Smooth muscle cell (in vitro differentiated cells): ENCODE measurements at regions not wholly inside any gene's neighbourhood (a gene's known extent, or its start where the extent isn't known, plus 50 kb on each side); places are given as distances from the start of the nearest gene placed in this dataset.
"Not testable (repeated sequence)": the region's sequence is repeated elsewhere in the genome, so short reads cannot be mapped to it uniquely, and the experiment has no call there.

Experiments used
- DNase-seq: peaks from one replicate; lab custom pipeline; 2025; ENCODE audit not compliant: unreplicated experiment; lab: John Stamatoyannopoulos, UW
- H2AFZ ChIP-seq: fragments of 200-600 bp; sonication (generic); 2 replicates; pipeline ENCODE4 v1.6.0; 2016; ENCODE audit warnings: antibody characterized with exemption, low read depth, mild to moderate bottlenecking
- H3F3A ChIP-seq: fragments of 200-600 bp; sonication (generic); 2 replicates; pipeline ENCODE4 v1.6.0; 2017; ENCODE audit warnings: antibody characterized with exemption, low read depth
- H3K27ac ChIP-seq: fragments of 200-600 bp; sonication (generic); 2 replicates; pipeline ENCODE4 v1.5.1; 2016; ENCODE audit warnings: low read depth, mild to moderate bottlenecking
- H3K27me3 ChIP-seq: fragments of 200-600 bp; sonication (generic); 2 replicates; pipeline ENCODE4 v1.6.1; 2016; ENCODE audit warnings: low read depth, mild to moderate bottlenecking
- H3K36me3 ChIP-seq: fragments of 200-600 bp; sonication (generic); 2 replicates; pipeline ENCODE4 v1.5.1; 2016; ENCODE audit warnings: low read depth
- H3K4me1 ChIP-seq: fragments of 200-600 bp; sonication (generic); 2 replicates; pipeline ENCODE4 v1.5.1; 2016; ENCODE audit warnings: low read depth
- H3K4me2 ChIP-seq: fragments of 200-600 bp; sonication (generic); 2 replicates; pipeline ENCODE4 v1.6.0; 2016; ENCODE audit warnings: mild to moderate bottlenecking
- H3K4me3 ChIP-seq: fragments of 200-600 bp; sonication (generic); 2 replicates; pipeline ENCODE4 v1.5.1; 2016; ENCODE audit warnings: mild to moderate bottlenecking
- H3K79me2 ChIP-seq: fragments of 200-600 bp; sonication (generic); 2 replicates; pipeline ENCODE4 v1.6.0; 2016; ENCODE audit warnings: low read depth, mild to moderate bottlenecking
- H3K9ac ChIP-seq: fragments of 200-600 bp; sonication (generic); 2 replicates; pipeline ENCODE4 v1.6.0; 2016; ENCODE audit warnings: low read depth
- H3K9me3 ChIP-seq: fragments of 200-600 bp; sonication (generic); replicated peaks from 2 replicates; pipeline ENCODE4 v1.5.1; 2016; ENCODE audit warnings: low read depth
- H4K20me1 ChIP-seq: fragments of 200-600 bp; sonication (generic); 2 replicates; pipeline ENCODE4 v1.6.0; 2016; ENCODE audit warnings: low read depth
- CTCF ChIP-seq: fragments of 200-600 bp; sonication (generic); IDR thresholded peaks from 2 replicates; pipeline ENCODE4 v1.5.1; 2017; ENCODE audit warnings: borderline replicate concordance, mild to moderate bottlenecking, antibody characterized with exemption; ENCODE audit not compliant: insufficient read depth, poor library complexity, severe bottlenecking
- WGBS: methylation state at CpG from one replicate; pipeline ENCODE4 v1.1.7; 2016; ENCODE audit warnings: low lambda C conversion rate; 5-methylcytosine and 5-hydroxymethylcytosine counted together

- Histone ChIP-seq H3K9ac (no peak overlapping the region), H3K27ac (no peak overlapping the region), H3K36me3 (no peaks in the 10 kb centered on the region)
Observed at GRCh38 chr10:125409756-125410155, 249.4 kb upstream of the CTBP2 start.

DNA sequence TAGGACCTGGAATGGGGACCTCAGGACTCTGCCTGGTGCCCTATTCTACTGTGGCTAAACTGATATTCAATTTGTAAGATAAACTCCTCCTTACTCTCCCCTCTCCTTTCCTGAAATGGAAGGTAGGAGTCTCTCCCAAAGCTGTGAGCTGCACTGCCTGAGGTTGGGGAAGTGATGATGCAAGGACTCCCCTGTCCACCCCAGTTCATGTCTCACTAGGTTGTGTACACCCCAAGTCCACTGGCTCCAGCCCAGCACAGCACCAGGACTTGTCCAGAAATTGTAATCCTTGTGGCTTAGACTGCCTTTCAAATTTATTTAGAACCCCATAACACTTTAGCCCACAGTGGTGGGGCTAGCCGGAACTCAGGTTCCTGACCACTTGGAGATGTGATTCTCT lies 247.2 kb upstream of the CTBP2 start:
- WGBS, result 95% methylated on average over 1 of the region's 1 CpG
- Histone ChIP-seq H3K4me1 (no peaks in the 10 kb centered on the region), H3K27me3 (no peaks in the 10 kb centered on the region), H3K9ac (no peak overlapping the region), H3K9me3 (no peaks in the 10 kb centered on the region), H3K27ac (no peak overlapping the region), H3K4me3 (no peak overlapping the region), H3K4me2 (no peak overlapping the region), H2AFZ (no peak overlapping the region), H3K79me2 (no peaks in the 10 kb centered on the region), H3K36me3 (no peaks in the 10 kb centered on the region), H4K20me1 (no peaks in the 10 kb centered on the region), H3F3A (no peaks in the 10 kb centered on the region)
- TF ChIP-seq CTCF, result no peak
- no peak for DNase-seq

More at GRCh38 chr10:125409756-125410155, 249.4 kb upstream of the CTBP2 start:
- WGBS, result 72% methylated on average over 5 of the region's 5 CpGs
- Histone ChIP-seq H3K9me3 (no peaks in the 10 kb centered on the region), H4K20me1 (no peaks in the 10 kb centered on the region), H3K4me2 (no peak overlapping the region), H3K79me2 (no peaks in the 10 kb centered on the region), H3F3A (no peaks in the 10 kb centered on the region), H3K4me3 (no peak overlapping the region), H2AFZ (no peak overlapping the region), H3K27me3 (no peaks in the 10 kb centered on the region), H3K4me1 (no peaks in the 10 kb centered on the region)
- no peak for TF ChIP-seq CTCF
- DNase-seq, result no peak

DNA sequence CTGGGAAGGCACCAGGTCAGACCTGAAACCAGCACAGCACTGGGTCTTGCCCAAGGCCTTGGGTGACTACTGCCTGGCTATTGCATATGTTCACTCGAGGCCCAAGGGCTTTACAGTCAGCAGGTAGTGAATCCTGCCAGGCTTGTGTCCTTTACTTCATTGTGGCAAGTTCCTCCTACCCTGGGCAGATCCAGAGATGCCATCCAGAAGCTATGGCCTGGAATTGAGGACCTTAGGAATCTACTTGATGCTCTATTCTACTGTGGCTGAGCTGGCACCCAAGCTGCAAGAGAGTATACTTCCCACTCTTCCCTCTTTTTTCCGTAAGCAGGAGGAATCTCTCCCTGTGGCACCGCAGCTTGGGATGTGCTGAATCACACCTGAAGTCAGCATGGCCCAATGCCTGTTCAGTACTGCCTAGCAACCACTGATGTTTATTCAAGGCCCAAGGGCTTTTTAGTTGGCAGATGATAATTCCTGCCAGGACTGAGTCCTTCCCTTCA lies 246.7 kb upstream of the CTBP2 start:
- Histone ChIP-seq H3K27ac (no peak overlapping the region), H3K4me3 (no peak overlapping the region), H3K9me3 (no peaks in the 10 kb centered on the region), H3K36me3 (no peaks in the 10 kb centered on the region), H3K9ac (no peak overlapping the region), H3F3A (no peaks in the 10 kb centered on the region), H3K79me2 (no peaks in the 10 kb centered on the region), H3K4me2 (no peak overlapping the region), H4K20me1 (no peaks in the 10 kb centered on the region), H3K27me3 (no peaks in the 10 kb centered on the region), H3K4me1 (no peaks in the 10 kb centered on the region), H2AFZ (no peak overlapping the region)
- DNase-seq, result no peak
- 74% methylated on average over 3 of the region's 3 CpGs for WGBS
- TF ChIP-seq CTCF, result no peak

DNA sequence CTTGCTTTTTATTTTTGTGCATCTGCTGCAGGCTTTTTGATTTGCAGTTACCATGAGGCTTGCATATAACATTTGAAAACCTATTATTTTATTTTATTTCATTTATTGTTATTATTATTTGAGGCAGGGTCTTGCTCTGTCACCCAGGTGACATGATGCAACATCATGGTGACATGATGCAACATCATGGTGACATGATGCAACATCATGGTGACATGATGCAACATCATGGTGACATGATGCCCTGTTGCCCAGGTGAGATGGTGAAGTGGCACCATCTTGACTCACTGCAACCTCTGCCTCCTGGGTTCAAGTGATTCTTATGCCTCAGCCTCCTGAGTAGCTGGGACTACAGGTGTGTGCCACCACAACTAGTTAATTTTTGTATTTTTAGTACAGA lies 244.5 kb upstream of the CTBP2 start:
- not testable (repeated sequence) for H3K4me1 ChIP-seq, DNase-seq, H3K9me3 ChIP-seq, H2AFZ ChIP-seq, H3K27ac ChIP-seq, H4K20me1 ChIP-seq, H3K36me3 ChIP-seq, H3K4me2 ChIP-seq, H3K9ac ChIP-seq, H3K27me3 ChIP-seq, H3K79me2 ChIP-seq, H3K4me3 ChIP-seq, H3F3A ChIP-seq
